ENCODE measurements at regions not wholly inside any gene's neighbourhood (a gene's known extent, or its start where the extent isn't known, plus 50 kb on each side); places are given as distances from the start of the nearest gene placed in this dataset.
"Not testable (repeated sequence)": the region's sequence is repeated elsewhere in the genome, so short reads cannot be mapped to it uniquely, and the experiment has no call there.

- in situ Hi-C loops (cut with MboI; ENCODE audit: low pct_unique_long_range_greater_than_20kb, low sequenced_read_pairs, unreplicated experiment); DNase-seq (ENCODE audit: low spot score): not testable (repeated sequence)
Observed at GRCh38 chr14:106761886-106762816, 1235.8 kb downstream of the TMEM121 start.

GRCh38 chr14:106764968-106765369 is 1238.6 kb downstream of the TMEM121 start:
- TF ChIP-seq CTCF (IDR thresholded peaks at IDR 0.05; ENCODE audit: extremely low read depth, insufficient read depth, missing control alignments): peak; percentile 16
- DNase-seq (ENCODE audit: low spot score); in situ Hi-C loops (cut with MboI; ENCODE audit: low pct_unique_long_range_greater_than_20kb, low sequenced_read_pairs, unreplicated experiment): not testable (repeated sequence)

GRCh38 chr14:106766145-106766544 is 1239.8 kb downstream of the TMEM121 start:
- TF ChIP-seq CTCF (IDR thresholded peaks at IDR 0.05; ENCODE audit: extremely low read depth, insufficient read depth, missing control alignments): no peak
- in situ Hi-C loops (cut with MboI; ENCODE audit: low pct_unique_long_range_greater_than_20kb, low sequenced_read_pairs, unreplicated experiment): no loop called here
- DNase-seq (ENCODE audit: low spot score): no peak

- in situ Hi-C loops (cut with MboI; ENCODE audit: low pct_unique_long_range_greater_than_20kb, low sequenced_read_pairs, unreplicated experiment); DNase-seq (ENCODE audit: low spot score): not testable (repeated sequence)
- TF ChIP-seq CTCF (IDR thresholded peaks at IDR 0.05; ENCODE audit: extremely low read depth, insufficient read depth, missing control alignments): peak; percentile 80
Observed at GRCh38 chr14:106766551-106767277, 1240.3 kb downstream of the TMEM121 start.

- in situ Hi-C loops (cut with MboI; ENCODE audit: low pct_unique_long_range_greater_than_20kb, low sequenced_read_pairs, unreplicated experiment); DNase-seq (ENCODE audit: low spot score): not testable (repeated sequence)
Observed at GRCh38 chr14:106768230-106768629, 1241.8 kb downstream of the TMEM121 start.

GRCh38 chr14:106768972-106769700 is 1242.8 kb downstream of the TMEM121 start:
- in situ Hi-C loops (cut with MboI; ENCODE audit: low pct_unique_long_range_greater_than_20kb, low sequenced_read_pairs, unreplicated experiment); DNase-seq (ENCODE audit: low spot score): not testable (repeated sequence)

- in situ Hi-C loops (cut with MboI; ENCODE audit: low pct_unique_long_range_greater_than_20kb, low sequenced_read_pairs, unreplicated experiment); DNase-seq (ENCODE audit: low spot score): not testable (repeated sequence)
Observed at GRCh38 chr14:106770158-106770672, 1243.8 kb downstream of the TMEM121 start.

- peak; percentile 22 for DNase-seq (ENCODE audit: low spot score)
- in situ Hi-C loops (cut with MboI; ENCODE audit: low pct_unique_long_range_greater_than_20kb, low sequenced_read_pairs, unreplicated experiment): not testable (repeated sequence)
- peak; percentile 88 for TF ChIP-seq CTCF (IDR thresholded peaks at IDR 0.05; ENCODE audit: extremely low read depth, insufficient read depth, missing control alignments)
Observed at GRCh38 chr14:106774889-106775480, 1248.6 kb downstream of the TMEM121 start.
